ENCODE measurements at regions not wholly inside any gene's neighbourhood (a gene's known extent, or its start where the extent isn't known, plus 50 kb on each side); places are given as distances from the start of the nearest gene placed in this dataset.

DNA sequence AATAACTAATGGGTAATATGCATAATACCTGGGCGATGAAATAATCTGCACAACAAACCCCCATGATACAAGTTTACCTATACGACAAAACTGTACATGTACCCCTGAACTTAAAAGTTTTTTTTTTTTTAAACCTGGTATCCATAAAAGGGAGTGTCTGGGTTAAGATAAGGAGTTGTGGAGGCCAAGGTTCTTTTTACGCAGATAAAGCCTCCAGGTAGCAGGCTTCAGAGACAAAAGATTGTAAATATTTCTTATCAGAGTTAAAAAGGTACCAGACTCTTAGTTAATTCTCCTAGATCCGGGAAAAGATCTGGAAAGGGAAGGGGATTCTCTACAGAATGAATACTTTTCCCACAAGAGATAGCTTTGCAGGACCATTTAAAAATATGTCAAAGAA lies 259.4 kb upstream of the SSTR1 start:
- ChIA-PET CTCF (no interaction called here), POLR2A (no interaction called here)
- intact Hi-C loops (cut with micrococcal nuclease), result no loop called here
- DNase-seq (no peak), ATAC-seq (ENCODE audit: low read depth) (no peak)
- H3K4me1 Mint-ChIP-seq, result no peaks in the 10 kb centered on the region
- H3K4me3 Mint-ChIP-seq, result no peak overlapping the region
- no peaks in the 10 kb centered on the region for H3K27me3 Mint-ChIP-seq
- TF ChIP-seq, protein P1, sequence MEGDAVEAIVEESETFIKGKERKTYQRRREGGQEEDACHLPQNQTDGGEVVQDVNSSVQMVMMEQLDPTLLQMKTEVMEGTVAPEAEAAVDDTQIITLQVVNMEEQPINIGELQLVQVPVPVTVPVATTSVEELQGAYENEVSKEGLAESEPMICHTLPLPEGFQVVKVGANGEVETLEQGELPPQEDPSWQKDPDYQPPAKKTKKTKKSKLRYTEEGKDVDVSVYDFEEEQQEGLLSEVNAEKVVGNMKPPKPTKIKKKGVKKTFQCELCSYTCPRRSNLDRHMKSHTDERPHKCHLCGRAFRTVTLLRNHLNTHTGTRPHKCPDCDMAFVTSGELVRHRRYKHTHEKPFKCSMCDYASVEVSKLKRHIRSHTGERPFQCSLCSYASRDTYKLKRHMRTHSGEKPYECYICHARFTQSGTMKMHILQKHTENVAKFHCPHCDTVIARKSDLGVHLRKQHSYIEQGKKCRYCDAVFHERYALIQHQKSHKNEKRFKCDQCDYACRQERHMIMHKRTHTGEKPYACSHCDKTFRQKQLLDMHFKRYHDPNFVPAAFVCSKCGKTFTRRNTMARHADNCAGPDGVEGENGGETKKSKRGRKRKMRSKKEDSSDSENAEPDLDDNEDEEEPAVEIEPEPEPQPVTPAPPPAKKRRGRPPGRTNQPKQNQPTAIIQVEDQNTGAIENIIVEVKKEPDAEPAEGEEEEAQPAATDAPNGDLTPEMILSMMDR (IDR thresholded peaks at IDR 0.05), result no peak
- no peak overlapping the region for H3K27ac Mint-ChIP-seq
- peaks cover 27% of the 10 kb centered on the region for H3K9me3 Mint-ChIP-seq
- no peaks in the 10 kb centered on the region for H3K36me3 Mint-ChIP-seq (ENCODE audit: low read depth)

DNA sequence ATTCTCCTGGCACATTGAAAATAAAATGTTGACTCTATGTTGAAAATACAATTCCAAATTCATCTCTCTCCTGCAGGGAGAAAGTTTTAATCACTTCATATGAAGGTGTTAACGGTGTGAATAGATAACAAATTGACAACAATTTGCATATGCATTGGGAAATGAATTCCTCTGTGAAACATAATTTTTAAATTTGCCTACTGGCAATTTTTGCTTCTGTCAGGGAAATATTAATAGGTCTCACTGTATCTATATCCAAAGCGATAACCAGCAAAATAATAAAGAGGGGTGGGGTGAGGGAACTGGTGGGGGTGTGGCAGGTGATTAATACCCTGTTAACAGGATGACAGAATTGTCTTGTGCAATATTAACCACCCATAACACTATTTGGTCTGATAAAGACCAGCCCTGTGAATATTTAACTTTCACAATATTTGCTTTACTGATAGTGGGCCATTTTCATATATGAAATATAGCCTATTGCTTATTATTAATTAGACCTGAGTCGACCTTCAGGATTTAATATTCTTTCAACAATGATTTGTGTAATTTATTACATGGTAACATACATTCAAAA lies 239.0 kb upstream of the SSTR1 start:
- no peaks in the 10 kb centered on the region for H3K36me3 Mint-ChIP-seq (ENCODE audit: low read depth)
- H3K4me3 Mint-ChIP-seq, result no peak overlapping the region
- no peak overlapping the region for H3K27ac Mint-ChIP-seq
- ChIA-PET CTCF (no interaction called here), POLR2A (no interaction called here)
- ATAC-seq (ENCODE audit: low read depth) (no peak), DNase-seq (no peak)
- TF ChIP-seq, protein P1 (IDR thresholded peaks at IDR 0.05), result no peak
- intact Hi-C loops (cut with micrococcal nuclease), result no loop called here
- peaks cover 7% of the 10 kb centered on the region for H3K9me3 Mint-ChIP-seq
- H3K27me3 Mint-ChIP-seq, result no peaks in the 10 kb centered on the region
- no peaks in the 10 kb centered on the region for H3K4me1 Mint-ChIP-seq

DNA sequence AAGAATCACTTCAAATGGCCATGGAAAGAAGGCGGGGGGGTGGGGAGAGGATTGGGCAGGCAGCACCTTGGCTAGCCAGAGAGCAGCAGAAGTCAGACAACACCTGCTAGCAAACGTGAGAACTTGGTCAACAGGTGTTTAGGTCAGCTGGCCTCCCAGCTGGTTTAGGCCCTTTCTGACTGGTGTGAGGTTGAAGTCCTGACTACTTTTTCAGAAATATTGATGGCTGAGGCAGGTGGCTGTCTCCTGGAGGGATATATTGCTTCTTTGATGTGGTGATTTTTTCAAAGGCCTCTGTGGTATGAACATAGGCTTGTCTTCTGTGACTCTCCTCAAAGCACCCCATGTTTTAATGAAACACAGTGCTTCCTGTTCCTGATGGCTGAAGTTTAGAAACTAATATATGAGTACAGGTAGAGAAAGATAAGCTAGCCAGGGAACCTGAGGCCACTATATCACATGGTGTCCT lies 238.2 kb upstream of the SSTR1 start:
- intact Hi-C loops (cut with micrococcal nuclease), result no loop called here
- Mint-ChIP-seq H3K27me3 (no peaks in the 10 kb centered on the region), H3K4me1 (no peaks in the 10 kb centered on the region), H3K36me3 (ENCODE audit: low read depth) (no peaks in the 10 kb centered on the region), H3K4me3 (no peak overlapping the region), H3K9me3 (peaks cover 5% of the 10 kb centered on the region), H3K27ac (no peak overlapping the region)
- CTCF ChIA-PET, result no interaction called here
- TF ChIP-seq, protein P1 (IDR thresholded peaks at IDR 0.05), result no peak
- DNase-seq (no peak), ATAC-seq (ENCODE audit: low read depth) (no peak)
- POLR2A ChIA-PET, result no interaction called here

DNA sequence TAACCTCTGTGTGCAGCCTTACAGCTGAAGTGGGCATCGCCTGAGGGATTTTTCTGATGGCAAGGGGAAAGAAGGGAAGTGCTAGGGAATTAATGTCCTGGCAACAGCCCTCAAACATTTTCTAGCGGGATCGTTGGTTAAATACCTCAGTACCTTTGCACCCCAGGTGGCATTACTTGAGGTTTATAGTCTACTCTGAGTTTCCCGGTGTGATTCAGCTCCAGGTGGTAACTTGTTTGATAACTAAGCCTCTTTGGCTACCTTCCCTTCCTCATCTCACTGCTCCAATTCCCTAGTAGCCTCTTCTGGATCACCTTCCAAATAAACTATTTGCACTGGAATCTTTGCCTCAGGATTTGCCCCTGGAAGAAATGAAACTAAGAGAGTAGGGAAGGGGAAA lies 237.0 kb upstream of the SSTR1 start:
- no peaks in the 10 kb centered on the region for H3K36me3 Mint-ChIP-seq (ENCODE audit: low read depth)
- no peaks in the 10 kb centered on the region for H3K4me1 Mint-ChIP-seq
- intact Hi-C loops (cut with micrococcal nuclease), result no loop called here
- TF ChIP-seq, protein P1 (IDR thresholded peaks at IDR 0.05), result no peak
- POLR2A ChIA-PET, result no interaction called here
- CTCF ChIA-PET, result no interaction called here
- H3K27ac Mint-ChIP-seq, result no peak overlapping the region
- no peak overlapping the region for H3K4me3 Mint-ChIP-seq
- no peak for DNase-seq
- no peaks in the 10 kb centered on the region for H3K27me3 Mint-ChIP-seq
- peaks cover 5% of the 10 kb centered on the region for H3K9me3 Mint-ChIP-seq
- ATAC-seq (ENCODE audit: low read depth), result no peak

DNA sequence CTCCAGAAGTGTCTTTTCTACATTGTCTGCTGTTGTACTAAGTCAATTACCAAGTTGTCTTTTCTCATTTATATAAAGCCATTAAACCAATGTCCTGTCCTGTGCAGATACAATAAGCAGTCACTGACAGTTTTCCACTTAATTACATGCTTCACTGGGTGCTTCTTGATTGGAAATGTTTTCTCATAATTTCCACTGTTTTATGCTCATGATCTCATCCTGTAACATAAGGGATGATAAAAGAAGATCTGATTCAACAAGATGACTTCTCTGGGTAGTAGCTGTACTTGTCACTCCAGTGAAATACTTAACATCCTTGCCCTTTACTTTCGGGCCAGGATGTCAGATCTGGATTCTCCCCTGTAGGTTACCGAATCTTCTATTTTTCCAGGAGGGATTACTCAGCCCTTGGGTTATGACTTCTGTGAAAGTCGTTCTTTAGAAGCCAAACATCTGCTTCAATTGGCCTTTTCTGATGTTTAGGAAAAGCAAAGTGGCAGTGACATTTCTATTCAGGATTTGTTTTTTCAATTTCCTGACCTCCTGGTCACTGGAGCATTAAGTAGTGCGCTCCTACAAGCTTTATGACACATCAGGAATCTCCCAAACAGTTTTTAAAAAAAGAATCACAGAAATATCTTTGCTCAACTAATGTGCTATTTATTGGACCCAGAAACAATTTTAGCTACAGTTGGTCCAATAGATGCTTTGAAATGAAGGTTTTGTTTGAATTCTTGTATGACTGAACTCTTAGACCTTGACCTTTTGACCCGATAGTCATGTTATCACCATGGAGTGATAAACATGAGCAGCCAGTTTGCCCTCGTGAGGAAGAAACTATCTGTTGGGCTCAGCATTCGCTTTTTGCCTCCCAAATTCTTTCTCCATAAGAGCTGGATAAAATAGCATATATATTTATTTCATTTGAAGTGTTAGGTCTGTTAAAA lies 234.5 kb upstream of the SSTR1 start:
- H3K27me3 Mint-ChIP-seq, result no peaks in the 10 kb centered on the region
- H3K27ac Mint-ChIP-seq, result no peak overlapping the region
- ChIA-PET POLR2A (no interaction called here), CTCF (no interaction called here)
- H3K4me3 Mint-ChIP-seq, result no peak overlapping the region
- DNase-seq (no peak), ATAC-seq (ENCODE audit: low read depth) (no peak)
- H3K4me1 Mint-ChIP-seq, result no peaks in the 10 kb centered on the region
- H3K36me3 Mint-ChIP-seq (ENCODE audit: low read depth), result no peaks in the 10 kb centered on the region
- intact Hi-C loops (cut with micrococcal nuclease), result no loop called here
- TF ChIP-seq, protein P1 (IDR thresholded peaks at IDR 0.05), result no peak
- peaks cover 4% of the 10 kb centered on the region for H3K9me3 Mint-ChIP-seq
